K562 (cell line): ENCODE measurements at regions not wholly inside any gene's neighbourhood (a gene's known extent, or its start where the extent isn't known, plus 50 kb on each side); places are given as distances from the start of the nearest gene placed in this dataset.

ENCODE experiments used
- ATAC-seq: fragments of 200-7000 bp; cut with Tn5 transposase; 3 replicates; pipeline ENCODE4 v1.9.1; 2020; ENCODE audit warnings: moderate library complexity
- BruUV-seq: library from RNA; stranded (reverse); fragments of 400-500 nt; replicated peaks from 2 replicates; lab custom pipeline; 2021; lab: Mats Ljungman, UMichigan
- CTCF ChIA-PET: fragments of 300-600 bp; formaldehyde crosslinking; extraction: SDS; loops from one replicate; lab custom pipeline; 2021; ENCODE audit warnings: low intra/inter-chr PET ratio; lab: Yijun Ruan, JAX
- POLR2A ChIA-PET: fragments of 300-600, 350-650 bp; sonication (Branson Sonifier 250); formaldehyde crosslinking; extraction: SDS; loops from one replicate; lab custom pipeline; 2021; ENCODE audit warnings: antibody characterized with exemption, inconsistent platforms; lab: Yijun Ruan, JAX
- DNase-seq, 4 experiments: peaks; one replicate each; pipeline versions ENCODE4 v3.0.0 to v3.0.0-alpha.2; 2011 to 2018; ENCODE audit warnings: low spot score in 3 of 4, mixed read lengths in 3 of 4; ENCODE audit errors: extremely low read depth in 1 of 4
- FAIRE-seq: peaks from 2 replicates; lab custom pipeline; 2011; peaks lifted over from hg19 to GRCh38; lab: Jason Lieb, UNC
- H2AFZ ChIP-seq: 2 replicates; pipeline ENCODE4 v1.6.0; 2011; ENCODE audit warnings: low read depth, low read length, control low read depth, inconsistent platforms
- H3K27ac ChIP-seq: fragments of 200-600 bp; 3 replicates; pipeline ENCODE4 v1.8.0; 2011; ENCODE audit warnings: low read depth, mild to moderate bottlenecking, control low read depth, inconsistent platforms, low read length, moderate library complexity, mixed read lengths; ENCODE audit errors: extremely low read depth
- H3K27me3 ChIP-seq, 2 experiments: fragments of 300-600 bp in 1 of 2; 2 replicates in 1 of 2; 3 replicates in 1 of 2; pipeline versions ENCODE4 v1.6.0 to v1.8.0; 2011; ENCODE audit warnings: inconsistent platforms in 2 of 2, low read length in 2 of 2, mild to moderate bottlenecking in 1 of 2, mixed read lengths in 1 of 2, moderate library complexity in 1 of 2; ENCODE audit not compliant: control insufficient read depth in 2 of 2, insufficient read depth in 2 of 2
- H3K36me3 ChIP-seq: fragments of 300-600 bp; 3 replicates; pipeline ENCODE4 v1.8.0; 2011; ENCODE audit warnings: mild to moderate bottlenecking, low read length, inconsistent platforms; ENCODE audit not compliant: control insufficient read depth, insufficient read depth
- H3K4me1 ChIP-seq, 2 experiments: fragments of 200-600 bp in 1 of 2; replicated peaks in 1 of 2; 2 replicates in 1 of 2; 3 replicates in 1 of 2; pipeline versions ENCODE4 v1.5.1 to v1.8.0; 2011; ENCODE audit warnings: inconsistent platforms in 2 of 2, low read length in 2 of 2, mild to moderate bottlenecking in 1 of 2, mixed read lengths in 1 of 2, moderate library complexity in 1 of 2; ENCODE audit not compliant: control insufficient read depth in 2 of 2, insufficient read depth in 2 of 2
- H3K4me2 ChIP-seq: 2 replicates; pipeline ENCODE4 v1.6.1; 2011; ENCODE audit warnings: low read length, control low read depth, inconsistent platforms, mixed read lengths; ENCODE audit not compliant: insufficient read depth
- H3K4me3 ChIP-seq: fragments of 200-600 bp; sonication (generic), shearing (Covaris generic); 2 replicates; pipeline ENCODE4 v1.5.1; 2016; ENCODE audit warnings: control low read depth, inconsistent platforms
- H3K79me2 ChIP-seq: fragments of 200-600 bp; 3 replicates; pipeline ENCODE4 v1.8.0; 2011; ENCODE audit warnings: low read length, inconsistent platforms; ENCODE audit not compliant: control insufficient read depth, insufficient read depth
- H3K9ac ChIP-seq, 2 experiments: 2 replicates each; pipeline versions ENCODE4 v1.6.0 to v1.6.1; 2011; ENCODE audit warnings: low read depth in 2 of 2, low read length in 2 of 2, control low read depth in 1 of 2, inconsistent platforms in 1 of 2, mild to moderate bottlenecking in 1 of 2, mixed read lengths in 1 of 2; ENCODE audit not compliant: insufficient read depth in 1 of 2
- H3K9me1 ChIP-seq: one replicate; pipeline ENCODE4 v1.6.0; 2011; ENCODE audit warnings: inconsistent platforms, mild to moderate bottlenecking, low read length, moderate library complexity; ENCODE audit not compliant: control insufficient read depth, insufficient read depth
- H3K9me3 ChIP-seq: replicated peaks from 2 replicates; pipeline ENCODE4 v1.5.1; 2011; ENCODE audit warnings: low read depth, low read length, inconsistent platforms; ENCODE audit not compliant: control insufficient read depth, insufficient read depth
- H4K20me1 ChIP-seq: replicated peaks from 2 replicates; pipeline ENCODE4 v1.6.1; 2011; ENCODE audit warnings: low read length, inconsistent platforms, mixed read lengths; ENCODE audit not compliant: control insufficient read depth, insufficient read depth
- CC2D1A ChIP-seq: fragments of 450-650 bp; IDR thresholded peaks from 2 replicates; pipeline ENCODE4 v1.6.1; 2017; ENCODE audit warnings: mild to moderate bottlenecking
- COPS2 ChIP-seq: fragments of 450-650 bp; conservative IDR thresholded peaks from 2 replicates; pipeline ENCODE4 v1.6.1; 2016; ENCODE audit warnings: mild to moderate bottlenecking, moderate library complexity
- CREB3L1 ChIP-seq: fragments of 450-650 bp; IDR thresholded peaks from 2 replicates; pipeline ENCODE4 v1.6.1; 2014; ENCODE audit warnings: low read depth, mild to moderate bottlenecking, moderate library complexity, borderline replicate concordance
- CXXC5 ChIP-seq: fragments of 250-450 bp; sonication (Bioruptor Pico); IDR thresholded peaks from 2 replicates; pipeline ENCODE4 v1.8.0; 2022; ENCODE audit warnings: inconsistent platforms, mild to moderate bottlenecking, moderate library complexity
- GTF2F1 ChIP-seq: IDR thresholded peaks from 2 replicates; pipeline ENCODE4 v1.6.1; 2011; ENCODE audit warnings: low read depth, low read length, improper control_type of control experiment
- KLF10 ChIP-seq: fragments of 250-450 bp; sonication (Bioruptor Pico); IDR thresholded peaks from 2 replicates; pipeline ENCODE4 v1.6.1; 2021; ENCODE audit warnings: matching md5 sums
- NKRF ChIP-seq: fragments of 450-650 bp; IDR thresholded peaks from 2 replicates; pipeline ENCODE4 v1.6.1; 2016; ENCODE audit warnings: borderline replicate concordance
- RAD21 ChIP-seq, 2 experiments: fragments of 250-450 bp in 1 of 2; fragments of 450-650 bp in 1 of 2; sonication (Bioruptor Pico) in 1 of 2; formaldehyde crosslinking in 1 of 2; IDR thresholded peaks in 1 of 2; conservative IDR thresholded peaks in 1 of 2; 2 replicates each; pipeline versions ENCODE4 v1.4.0 to v1.8.0; 2020 to 2022; ENCODE audit warnings: mild to moderate bottlenecking in 2 of 2, moderate library complexity in 1 of 2
- SRF ChIP-seq, 2 experiments: fragments of 250-450, 450-650 bp in 1 of 2; sonication (Bioruptor Pico) in 1 of 2; sonication (generic) in 1 of 2; formaldehyde crosslinking; IDR thresholded peaks; 2 replicates each; pipeline versions ENCODE4 v1.5.0 to v1.5.1; 2020 to 2022; ENCODE audit warnings: mild to moderate bottlenecking in 1 of 2, missing genetic modification reagents in 1 of 2
- ZNF41 ChIP-seq: fragments of 250-450 bp; sonication (Bioruptor Pico); conservative IDR thresholded peaks from 2 replicates; pipeline ENCODE4 v1.4.0; 2020; ENCODE audit warnings: mild to moderate bottlenecking
- WGBS: fragments of 100-300 bp; shearing (Covaris generic); methylation state at CpG from one replicate; pipeline ENCODE4 v1.1.6; 2016; ENCODE audit warnings: low coverage, mixed read lengths; ENCODE audit not compliant: insufficient coverage; ENCODE audit errors: missing lambda C conversion rate; 5-methylcytosine and 5-hydroxymethylcytosine counted together
- in situ Hi-C: fragments of 300-500 bp; cut with MboI; formaldehyde crosslinking; loops from 4 replicates; pipeline ENCODE4 v1.15.0; 2018; ENCODE audit warnings: inconsistent platforms, mixed read lengths
- intact Hi-C: fragments of 100-400 bp; cut with micrococcal nuclease; formaldehyde crosslinking; loops from 2 replicates; pipeline ENCODE4 v1.14.2; 2022

GRCh38 chr2:126515471-126515870 is 140.5 kb upstream of the GYPC start:
- H3K9me3 ChIP-seq, result no peaks in the 10 kb centered on the region
- DNase-seq (no peak), ATAC-seq (no peak), FAIRE-seq (no peak)
- intact Hi-C loops (no loop called here), in situ Hi-C loops (no loop called here)
- no peaks in the 10 kb centered on the region for H3K36me3 ChIP-seq
- H4K20me1 ChIP-seq, result no peaks in the 10 kb centered on the region
- WGBS, result 5% methylated on average over 2 of the region's 2 CpGs
- POLR2A ChIA-PET, result no interaction called here
- peaks cover 0 to 3% of the 10 kb centered on the region in 2 experiments; a peak in 1 of 5 replicates for H3K27me3 ChIP-seq
- no peak overlapping the region for H2AFZ ChIP-seq
- H3K4me1 ChIP-seq, result no peaks in the 10 kb centered on the region
- H3K9ac ChIP-seq, result no peak overlapping the region
- no peak overlapping the region for H3K4me2 ChIP-seq
- no peak overlapping the region for H3K4me3 ChIP-seq
- H3K27ac ChIP-seq, result no peak overlapping the region
- CTCF ChIA-PET, result no interaction called here
- no peaks in the 10 kb centered on the region for H3K9me1 ChIP-seq
- no TSS peak for BruUV-seq
- TF ChIP-seq GTF2F1 (no peak), CXXC5 (no peak), CC2D1A (no peak), KLF10 (no peak), RAD21 (CRISPR knock-in tag; conservative IDR thresholded peaks at IDR 0.05 in 1 of 2, IDR thresholded peaks at IDR 0.05 in 1 of 2) (no peak), COPS2 (no peak), ZNF41 (CRISPR knock-in tag) (no peak), NKRF (no peak), SRF (CRISPR knock-in tag; IDR thresholded peaks at IDR 0.05) (no peak), CREB3L1 (no peak)
- H3K79me2 ChIP-seq, result no peaks in the 10 kb centered on the region
